ENCODE measurements at regions not wholly inside any gene's neighbourhood (a gene's known extent, or its start where the extent isn't known, plus 50 kb on each side); places are given as distances from the start of the nearest gene placed in this dataset.

- TF ChIP-seq CTCF (conservative IDR thresholded peaks at IDR 0.05 in 1 of 2, IDR thresholded peaks at IDR 0.05 in 1 of 2; ENCODE audit: low read depth in 1 of 2, low read length in 2 of 2) (no peak), EZH2 (IDR thresholded peaks at IDR 0.05; ENCODE audit: low read length, missing control alignments) (no peak)
These were observed 313.0 kb downstream of the SOX9 start for GRCh38 chr17:72433797-72434196.

Measured in fibroblast of lung (primary cell).